ENCODE measurements at regions not wholly inside any gene's neighbourhood (a gene's known extent, or its start where the extent isn't known, plus 50 kb on each side); places are given as distances from the start of the nearest gene placed in this dataset.

DNA sequence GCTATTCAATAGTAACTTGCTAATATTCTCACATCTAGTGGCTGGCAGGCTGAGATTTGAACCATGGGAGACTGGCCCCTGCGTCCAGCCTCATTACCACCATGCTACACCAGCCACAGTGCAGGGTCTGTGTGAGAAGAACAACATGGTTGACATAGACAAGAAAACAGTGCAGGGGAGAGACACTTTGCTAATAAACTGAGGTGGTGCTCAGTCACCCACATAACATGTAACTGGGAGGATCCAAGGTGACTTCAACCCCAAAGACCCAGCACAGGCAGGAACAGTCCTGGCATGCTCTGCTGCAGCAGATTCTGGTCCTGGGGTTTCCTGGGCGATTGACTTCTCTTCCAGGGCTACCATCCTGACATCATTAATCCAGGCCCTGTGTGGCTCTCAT is 143.1 kb downstream of the CSNK2A3 start:
- no peak for TF ChIP-seq CTCF (conservative IDR thresholded peaks at IDR 0.05)
- TF ChIP-seq ZFX (IDR thresholded peaks at IDR 0.05): no peak
